GM10266 (cell line): ENCODE measurements at regions not wholly inside any gene's neighbourhood (a gene's known extent, or its start where the extent isn't known, plus 50 kb on each side); places are given as distances from the start of the nearest gene placed in this dataset.

Experiments
- DNase-seq: peaks from one replicate; pipeline ENCODE4 v3.0.0; 2012; ENCODE audit errors: extremely low spot score
- CTCF ChIP-seq: IDR thresholded peaks from 2 replicates; pipeline ENCODE4 v1.5.1; 2012; ENCODE audit warnings: mild to moderate bottlenecking, low read depth; ENCODE audit not compliant: control insufficient read depth, insufficient read depth; ENCODE audit errors: missing control alignments

GRCh38 chr1:177340601-177341067, 169.9 kb downstream of the BRINP2 start:
- no peak for DNase-seq
- no peak for TF ChIP-seq CTCF

GRCh38 chr1:177338376-177338775, 167.6 kb downstream of the BRINP2 start:
- no peak for DNase-seq
- TF ChIP-seq CTCF: no peak

- no peak for TF ChIP-seq CTCF
- DNase-seq: no peak
Observed at GRCh38 chr1:177334903-177335302, 164.1 kb downstream of the BRINP2 start.

GRCh38 chr1:177333936-177334595, 163.3 kb downstream of the BRINP2 start:
- no peak for TF ChIP-seq CTCF
- no peak for DNase-seq
